Bronchial epithelial cell (primary cell): ENCODE measurements at regions not wholly inside any gene's neighbourhood (a gene's known extent, or its start where the extent isn't known, plus 50 kb on each side); places are given as distances from the start of the nearest gene placed in this dataset.
"Not testable (repeated sequence)": the region's sequence is repeated elsewhere in the genome, so short reads cannot be mapped to it uniquely, and the experiment has no call there.

ENCODE experiments used
- DNase-seq: peaks from one replicate; pipeline ENCODE4 v3.0.0-alpha.2; 2010; ENCODE audit warnings: low read depth
- FAIRE-seq: peaks from 2 replicates; lab custom pipeline; 2011; peaks lifted over from hg19 to GRCh38; lab: Jason Lieb, UNC
- H3K27me3 ChIP-seq: 2 replicates; pipeline ENCODE4 v1.5.1; 2011; ENCODE audit warnings: low read length; ENCODE audit not compliant: control insufficient read depth, insufficient read depth
- H3K36me3 ChIP-seq: 2 replicates; pipeline ENCODE4 v1.5.1; 2011; ENCODE audit warnings: low read length; ENCODE audit not compliant: control insufficient read depth, insufficient read depth
- H3K4me3 ChIP-seq: 2 replicates; pipeline ENCODE4 v1.5.1; 2011; ENCODE audit warnings: mild to moderate bottlenecking, low read depth, low read length, control low read depth
- CTCF ChIP-seq: IDR thresholded peaks from 2 replicates; pipeline ENCODE4 v1.5.1; 2011; ENCODE audit warnings: mild to moderate bottlenecking, moderate library complexity, low read length, control low read depth, inconsistent platforms; ENCODE audit not compliant: insufficient read depth, severe bottlenecking

- Histone ChIP-seq H3K36me3 (no peaks in the 10 kb centered on the region), H3K27me3 (no peaks in the 10 kb centered on the region), H3K4me3 (no peak overlapping the region)
- no peak for TF ChIP-seq CTCF
- FAIRE-seq (no peak), DNase-seq (no peak)
Observed at GRCh38 chrX:63285375-63285774, 65.8 kb downstream of the SPIN4 start.

- DNase-seq: no peak
- no peak for FAIRE-seq
- no peak for TF ChIP-seq CTCF
- no peaks in the 10 kb centered on the region for H3K27me3 ChIP-seq
- H3K4me3 ChIP-seq: no peak overlapping the region
- no peaks in the 10 kb centered on the region for H3K36me3 ChIP-seq
Observed at GRCh38 chrX:63284659-63285058, 66.5 kb downstream of the SPIN4 start.

GRCh38 chrX:63283348-63283747 lies 67.8 kb downstream of the SPIN4 start:
- no peaks in the 10 kb centered on the region for H3K36me3 ChIP-seq
- no peak for TF ChIP-seq CTCF
- FAIRE-seq: no peak

GRCh38 chrX:63282828-63283227 lies 68.3 kb downstream of the SPIN4 start:
- no peak for TF ChIP-seq CTCF
- DNase-seq: no peak
- Histone ChIP-seq H3K4me3 (no peak overlapping the region), H3K36me3 (no peaks in the 10 kb centered on the region), H3K27me3 (no peaks in the 10 kb centered on the region)
- FAIRE-seq: no peak

More at GRCh38 chrX:63283348-63283747, 67.8 kb downstream of the SPIN4 start:
- H3K27me3 ChIP-seq: no peaks in the 10 kb centered on the region
- H3K4me3 ChIP-seq: no peak overlapping the region
- no peak for DNase-seq

- no peak for TF ChIP-seq CTCF
- Histone ChIP-seq H3K27me3 (no peaks in the 10 kb centered on the region), H3K4me3 (no peak overlapping the region), H3K36me3 (no peaks in the 10 kb centered on the region)
- FAIRE-seq (no peak), DNase-seq (no peak)
Observed at GRCh38 chrX:63282077-63282476, 69.1 kb downstream of the SPIN4 start.

GRCh38 chrX:63281465-63281864 lies 69.7 kb downstream of the SPIN4 start:
- no peak for FAIRE-seq
- Histone ChIP-seq H3K36me3 (no peaks in the 10 kb centered on the region), H3K4me3 (no peak overlapping the region), H3K27me3 (no peaks in the 10 kb centered on the region)
- no peak for DNase-seq
- TF ChIP-seq CTCF: no peak

GRCh38 chrX:63277394-63277793 lies 73.7 kb downstream of the SPIN4 start:
- not testable (repeated sequence) for DNase-seq

More at GRCh38 chrX:63277394-63277793, 73.7 kb downstream of the SPIN4 start:
- FAIRE-seq, H3K36me3 ChIP-seq, H3K4me3 ChIP-seq, H3K27me3 ChIP-seq: not testable (repeated sequence)
